ENCODE measurements at regions not wholly inside any gene's neighbourhood (a gene's known extent, or its start where the extent isn't known, plus 50 kb on each side); places are given as distances from the start of the nearest gene placed in this dataset.

DNA sequence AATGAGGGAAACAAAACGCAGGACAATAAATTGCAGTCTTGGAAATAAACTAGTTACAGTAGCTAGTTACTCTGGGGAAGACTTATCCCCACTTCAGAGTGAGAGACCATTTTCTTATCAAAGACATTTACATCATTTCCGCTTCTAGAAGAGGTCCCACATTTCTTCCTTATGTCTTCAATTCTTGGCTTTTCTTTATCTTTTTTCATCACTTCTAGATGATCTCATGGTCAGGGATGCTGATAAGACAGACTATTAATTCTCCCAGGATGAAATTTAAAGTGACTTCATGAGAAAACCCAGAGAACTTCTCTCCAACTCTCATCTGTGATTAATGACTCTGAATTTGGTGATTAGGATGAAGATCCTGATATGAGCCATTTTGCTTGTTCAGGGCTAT, 229.1 kb downstream of the MTRR start:
- CTCF ChIA-PET: interaction anchor here (0.6 kb wide), 1 partner anchor 351 kb away, joined by 3 read pairs; no protein-coding TSS in a partner anchor
- intact Hi-C loops (cut with DNase I, micrococcal nuclease): no loop called here
- no peaks in the 10 kb centered on the region for H3K36me3 Mint-ChIP-seq (ENCODE audit: low read depth)
- Histone ChIP-seq H3K4me1 (ENCODE audit: insufficient read depth, low read length) (no peaks in the 10 kb centered on the region), H3K9me3 (ENCODE audit: control insufficient read depth in 1 of 2, insufficient read depth in 1 of 2, low read length in 2 of 2) (no peaks in the 10 kb centered on the region), H3K36me3 (ENCODE audit: insufficient read depth, low read length) (no peaks in the 10 kb centered on the region), H3K4me3 (ENCODE audit: low read length) (no peak overlapping the region), H3K27me3 (ENCODE audit: control insufficient read depth in 1 of 2, insufficient read depth in 2 of 2, low read length in 2 of 2) (no peaks in the 10 kb centered on the region), H3K27ac (ENCODE audit: low read depth in 1 of 2, low read length in 2 of 2) (no peak overlapping the region)
- H3K27ac Mint-ChIP-seq: no peak overlapping the region
- no peaks in the 10 kb centered on the region for H3K4me1 Mint-ChIP-seq (ENCODE audit: low read depth)
- DNase-seq (no peak), ATAC-seq (ENCODE audit: poor library complexity) (no peak)
- TF ChIP-seq, protein P1, sequence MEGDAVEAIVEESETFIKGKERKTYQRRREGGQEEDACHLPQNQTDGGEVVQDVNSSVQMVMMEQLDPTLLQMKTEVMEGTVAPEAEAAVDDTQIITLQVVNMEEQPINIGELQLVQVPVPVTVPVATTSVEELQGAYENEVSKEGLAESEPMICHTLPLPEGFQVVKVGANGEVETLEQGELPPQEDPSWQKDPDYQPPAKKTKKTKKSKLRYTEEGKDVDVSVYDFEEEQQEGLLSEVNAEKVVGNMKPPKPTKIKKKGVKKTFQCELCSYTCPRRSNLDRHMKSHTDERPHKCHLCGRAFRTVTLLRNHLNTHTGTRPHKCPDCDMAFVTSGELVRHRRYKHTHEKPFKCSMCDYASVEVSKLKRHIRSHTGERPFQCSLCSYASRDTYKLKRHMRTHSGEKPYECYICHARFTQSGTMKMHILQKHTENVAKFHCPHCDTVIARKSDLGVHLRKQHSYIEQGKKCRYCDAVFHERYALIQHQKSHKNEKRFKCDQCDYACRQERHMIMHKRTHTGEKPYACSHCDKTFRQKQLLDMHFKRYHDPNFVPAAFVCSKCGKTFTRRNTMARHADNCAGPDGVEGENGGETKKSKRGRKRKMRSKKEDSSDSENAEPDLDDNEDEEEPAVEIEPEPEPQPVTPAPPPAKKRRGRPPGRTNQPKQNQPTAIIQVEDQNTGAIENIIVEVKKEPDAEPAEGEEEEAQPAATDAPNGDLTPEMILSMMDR (IDR thresholded peaks at IDR 0.05): no peak
- POLR2A ChIA-PET: no interaction called here
- no peaks in the 10 kb centered on the region for H3K27me3 Mint-ChIP-seq
- H3K9me3 Mint-ChIP-seq: no peaks in the 10 kb centered on the region
- no peak overlapping the region for H3K4me3 Mint-ChIP-seq

DNA sequence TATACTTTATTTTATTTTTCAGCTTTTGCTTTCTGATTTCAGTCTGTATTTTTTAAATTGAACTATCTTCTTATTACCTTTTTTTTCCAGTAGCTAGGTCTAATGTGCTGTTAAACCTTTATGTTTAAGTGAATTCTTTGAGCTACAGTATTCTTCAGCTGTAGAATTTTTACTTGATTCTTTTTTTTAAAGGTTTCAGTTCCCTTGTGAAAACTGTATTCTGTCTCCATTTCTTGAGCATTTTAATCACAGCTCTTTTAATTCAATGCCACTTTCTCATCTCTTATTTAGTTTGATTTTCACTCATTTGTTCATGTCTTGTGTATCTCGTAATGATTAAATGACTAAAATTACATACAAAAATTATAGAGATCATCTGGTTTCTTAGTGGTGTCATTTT, 233.8 kb downstream of the MTRR start:
- H3K36me3 Mint-ChIP-seq (ENCODE audit: low read depth): no peaks in the 10 kb centered on the region
- Histone ChIP-seq H3K9me3 (ENCODE audit: control insufficient read depth in 1 of 2, insufficient read depth in 1 of 2, low read length in 2 of 2) (no peaks in the 10 kb centered on the region), H3K27ac (ENCODE audit: low read depth in 1 of 2, low read length in 2 of 2) (no peak overlapping the region), H3K36me3 (ENCODE audit: insufficient read depth, low read length) (no peaks in the 10 kb centered on the region), H3K27me3 (ENCODE audit: control insufficient read depth in 1 of 2, insufficient read depth in 2 of 2, low read length in 2 of 2) (no peaks in the 10 kb centered on the region), H3K4me3 (ENCODE audit: low read length) (no peak overlapping the region), H3K4me1 (ENCODE audit: insufficient read depth, low read length) (no peaks in the 10 kb centered on the region)
- no peaks in the 10 kb centered on the region for H3K9me3 Mint-ChIP-seq
- no peak overlapping the region for H3K27ac Mint-ChIP-seq
- no peaks in the 10 kb centered on the region for H3K27me3 Mint-ChIP-seq
- no peak overlapping the region for H3K4me3 Mint-ChIP-seq
- H3K4me1 Mint-ChIP-seq (ENCODE audit: low read depth): no peaks in the 10 kb centered on the region
- ATAC-seq (ENCODE audit: poor library complexity) (no peak), DNase-seq (no peak)
- ChIA-PET POLR2A (no interaction called here), CTCF (no interaction called here)
- intact Hi-C loops (cut with DNase I, micrococcal nuclease): no loop called here
- TF ChIP-seq, protein P1 (IDR thresholded peaks at IDR 0.05): no peak

DNA sequence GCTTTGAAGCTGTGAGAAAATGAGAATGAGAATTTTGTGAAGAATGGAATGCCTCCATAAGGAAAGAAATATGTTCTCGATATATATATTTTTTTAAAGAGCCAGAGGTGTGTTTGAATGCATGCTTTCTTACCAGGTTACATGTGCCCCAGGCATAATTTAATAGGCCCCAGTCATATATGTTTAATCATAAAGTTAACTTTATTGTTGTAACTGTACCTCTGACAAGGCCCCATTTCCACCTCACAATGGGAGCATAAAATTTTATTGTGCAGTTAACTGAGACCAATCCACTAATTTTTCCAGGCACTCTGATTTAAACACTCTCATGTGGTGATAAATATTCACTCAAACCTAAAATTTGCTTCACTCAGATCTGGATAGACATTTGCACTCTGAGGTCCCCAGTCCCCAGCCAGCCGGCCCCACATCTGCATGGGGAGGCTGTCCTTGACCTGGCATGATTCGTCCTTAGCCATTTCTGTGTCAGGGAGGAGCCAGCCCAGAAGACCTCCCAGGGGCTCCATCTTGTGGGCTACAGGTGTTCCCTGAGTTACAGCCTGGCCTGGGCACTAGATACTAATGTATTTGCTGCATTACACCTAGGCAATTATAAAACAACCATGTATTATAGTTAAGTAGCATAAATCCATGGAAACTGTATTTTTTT, 245.8 kb downstream of the MTRR start:
- no peaks in the 10 kb centered on the region for H3K9me3 ChIP-seq (ENCODE audit: control insufficient read depth in 1 of 2, insufficient read depth in 1 of 2, low read length in 2 of 2)
- CTCF ChIA-PET: no interaction called here

More for the DNA sequence above, 245.8 kb downstream of the MTRR start:
- Histone ChIP-seq H3K36me3 (ENCODE audit: insufficient read depth, low read length) (no peaks in the 10 kb centered on the region), H3K27ac (ENCODE audit: low read depth in 1 of 2, low read length in 2 of 2) (no peak overlapping the region), H3K27me3 (ENCODE audit: control insufficient read depth in 1 of 2, insufficient read depth in 2 of 2, low read length in 2 of 2) (no peaks in the 10 kb centered on the region), H3K4me3 (ENCODE audit: low read length) (no peak overlapping the region), H3K4me1 (ENCODE audit: insufficient read depth, low read length) (no peaks in the 10 kb centered on the region)
- Mint-ChIP-seq H3K27ac (no peak overlapping the region), H3K9me3 (peaks cover 2% of the 10 kb centered on the region), H3K4me3 (no peak overlapping the region), H3K4me1 (ENCODE audit: low read depth) (no peaks in the 10 kb centered on the region), H3K36me3 (ENCODE audit: low read depth) (no peaks in the 10 kb centered on the region), H3K27me3 (no peaks in the 10 kb centered on the region)
- TF ChIP-seq, protein P1 (IDR thresholded peaks at IDR 0.05): no peak
- intact Hi-C loops (cut with DNase I, micrococcal nuclease): no loop called here
- ATAC-seq (ENCODE audit: poor library complexity) (no peak), DNase-seq (no peak)
- POLR2A ChIA-PET: no interaction called here
